SH-SY5Y (cell line): ENCODE measurements at regions not wholly inside any gene's neighbourhood (a gene's known extent, or its start where the extent isn't known, plus 50 kb on each side); places are given as distances from the start of the nearest gene placed in this dataset.

ENCODE experiments used
- GATA2 ChIP-seq: IDR thresholded peaks from 2 replicates; pipeline ENCODE4 v1.6.1; 2011; ENCODE audit warnings: mild to moderate bottlenecking, low read depth, low read length
- GATA3 ChIP-seq: IDR thresholded peaks from 2 replicates; pipeline ENCODE4 v1.6.1; 2011; ENCODE audit warnings: low read depth, mild to moderate bottlenecking, low read length, moderate library complexity

DNA sequence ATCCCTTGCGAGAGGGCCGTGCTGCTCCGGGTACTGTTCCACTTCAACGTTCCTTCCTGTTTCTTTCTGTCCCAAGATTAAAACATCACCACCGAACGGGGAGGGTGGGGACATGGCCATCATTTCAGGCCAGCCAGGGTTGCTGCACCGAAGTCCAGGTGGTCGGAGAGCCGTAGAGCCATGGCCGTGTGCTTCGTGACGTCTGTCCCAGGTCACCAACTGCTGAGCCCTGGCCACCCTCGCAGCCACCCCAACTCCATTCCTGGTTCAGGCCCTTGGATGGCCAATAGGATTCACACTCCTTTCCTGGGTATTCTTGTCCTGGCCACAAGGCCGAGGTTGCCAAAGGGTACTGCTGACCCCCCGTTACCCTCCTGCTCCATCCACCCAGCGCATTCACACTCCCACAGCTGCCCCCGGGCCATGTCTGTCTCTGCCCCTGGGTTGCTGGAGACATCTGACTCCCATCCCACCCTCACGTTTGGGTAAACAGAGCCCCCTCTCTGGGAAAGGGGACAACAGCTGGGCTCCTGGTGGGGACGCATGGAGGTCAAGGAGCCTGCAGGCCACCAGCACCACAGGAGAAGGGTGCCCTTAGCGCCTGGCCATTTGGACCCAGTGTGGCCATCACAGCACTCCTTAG lies 103.2 kb downstream of the HMX1 start:
- TF ChIP-seq GATA2 (no peak), GATA3 (no peak)

DNA sequence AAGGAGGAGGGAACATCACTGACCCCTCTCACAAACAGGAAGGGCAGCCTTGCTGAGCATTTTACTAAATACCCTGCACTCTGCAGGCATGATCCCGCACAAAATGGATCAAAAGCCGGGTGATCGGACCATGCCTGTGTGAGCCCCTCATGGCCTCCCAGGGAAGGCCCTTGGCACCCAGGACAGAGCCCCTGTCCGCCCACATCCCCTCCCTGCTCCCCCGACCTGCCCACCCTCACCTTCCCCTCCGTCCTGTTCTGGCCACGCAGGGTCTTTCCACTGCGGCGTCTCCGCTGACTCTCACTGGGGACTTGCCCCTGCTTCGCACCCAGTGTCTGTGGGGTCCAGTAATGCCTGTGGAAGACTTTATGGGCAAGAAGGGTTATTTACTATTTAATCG lies 105.0 kb downstream of the HMX1 start:
- TF ChIP-seq GATA2 (no peak), GATA3 (no peak)

DNA sequence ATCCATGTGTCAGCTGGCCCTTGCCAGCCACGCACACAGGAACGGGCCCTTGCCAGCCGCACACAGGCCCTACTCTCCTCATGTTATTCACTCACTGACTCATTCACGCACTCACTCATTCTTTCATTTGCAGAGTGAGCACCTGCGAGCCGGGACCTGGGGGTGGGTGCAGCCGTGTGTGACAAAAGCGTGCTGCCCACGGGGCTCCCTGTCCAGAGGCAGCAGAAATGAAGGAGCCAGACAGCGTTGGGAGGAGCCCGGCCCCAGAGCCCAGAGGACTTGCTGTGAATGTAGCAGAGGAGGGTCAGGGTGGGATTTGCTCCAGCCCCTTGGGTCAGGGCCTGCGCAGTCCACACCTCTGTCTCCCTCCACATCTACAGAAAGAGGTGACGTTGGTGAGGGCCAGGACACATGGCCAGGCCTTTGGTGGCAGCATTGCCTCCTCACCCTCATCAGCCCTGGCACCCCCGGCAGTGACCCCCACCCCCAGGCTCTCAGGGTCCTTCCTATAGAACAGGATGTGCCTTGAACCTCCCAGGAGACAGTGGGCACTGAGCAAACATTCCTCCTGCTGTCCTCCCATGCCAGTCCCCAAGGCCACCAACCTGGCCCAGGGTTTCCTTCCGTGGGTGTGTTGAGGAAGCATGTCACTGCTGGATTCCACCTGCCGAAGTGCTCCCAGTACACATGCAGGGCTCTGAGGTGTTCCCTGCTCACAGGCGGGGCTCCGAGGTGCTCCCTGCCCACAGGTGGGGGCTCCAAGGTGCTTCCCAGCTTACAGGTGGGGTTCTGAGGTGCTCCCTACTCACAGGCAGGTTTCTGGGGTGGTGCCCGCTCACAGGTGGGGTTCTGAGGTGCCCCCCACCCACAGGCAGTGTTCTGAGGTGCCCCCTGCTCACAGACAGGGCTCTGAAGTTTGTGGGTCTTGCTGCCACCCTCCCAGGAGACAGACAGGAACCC lies 105.7 kb downstream of the HMX1 start:
- TF ChIP-seq GATA2 (no peak), GATA3 (no peak)

DNA sequence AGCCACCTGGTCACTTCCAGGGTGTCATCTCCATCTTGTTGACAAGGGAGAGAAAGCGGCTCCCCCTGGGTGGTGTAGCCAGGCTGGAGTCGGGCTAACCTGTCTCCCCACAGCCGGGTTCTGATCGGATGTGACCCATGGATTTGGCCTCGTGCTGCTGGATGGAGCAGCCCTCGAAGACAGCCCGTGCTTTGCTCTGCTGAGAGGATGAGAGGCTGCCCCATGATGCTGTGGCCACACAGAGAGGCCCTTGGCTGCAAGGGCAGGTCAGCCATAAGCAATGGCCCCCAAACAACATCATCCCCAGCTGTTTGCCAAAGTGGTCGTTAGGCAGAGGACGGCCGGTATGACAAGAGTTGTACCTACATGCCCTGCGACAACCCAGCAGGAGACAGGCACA lies 106.6 kb downstream of the HMX1 start:
- TF ChIP-seq GATA2 = no peak
- TF ChIP-seq GATA3 = no peak

DNA sequence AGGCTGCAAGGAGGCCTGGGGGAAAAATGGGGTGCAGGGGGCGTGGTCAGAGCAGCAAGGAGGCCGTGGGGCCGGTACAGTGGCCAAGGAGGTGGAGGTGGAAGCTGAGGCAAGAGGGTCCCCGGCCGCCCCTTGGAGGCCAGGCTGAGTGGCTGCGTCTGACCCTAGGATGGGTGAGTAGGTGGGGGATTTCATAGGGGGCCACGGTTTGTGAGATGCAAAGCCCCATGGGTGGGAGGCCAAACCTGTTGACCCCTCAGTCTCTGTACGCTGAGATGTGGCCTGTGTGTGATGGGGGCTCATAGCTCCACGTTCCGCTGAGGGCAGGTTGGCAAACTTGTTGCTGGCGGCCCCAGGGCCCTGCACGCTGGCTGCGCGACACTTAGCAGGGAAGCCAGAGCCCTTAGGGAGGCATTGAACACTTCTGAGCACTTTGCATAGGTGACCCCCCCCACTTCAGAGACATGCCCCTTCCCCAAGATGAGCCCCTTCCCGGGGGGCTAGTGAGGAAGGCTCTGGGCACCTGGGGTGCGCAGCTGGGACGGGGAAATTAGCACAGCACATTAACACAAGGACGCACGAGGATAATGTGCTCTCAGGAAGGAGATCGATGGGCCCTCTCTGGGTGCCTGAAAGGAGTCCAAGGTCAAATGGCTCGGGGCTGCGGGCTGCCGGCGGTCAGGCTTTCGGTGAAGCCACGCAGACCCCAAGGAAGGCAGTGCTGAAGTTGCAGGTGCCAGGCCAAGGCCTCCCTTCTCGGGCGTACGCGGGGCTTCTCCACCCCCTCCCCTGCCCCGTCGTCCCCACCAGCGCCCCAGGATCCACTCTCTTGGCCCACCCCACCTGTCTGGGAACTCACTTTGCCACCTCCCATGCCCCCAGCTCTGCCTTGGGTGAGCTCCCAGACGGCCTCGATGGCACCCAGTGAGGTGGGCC lies 107.4 kb downstream of the HMX1 start:
- no peak for TF ChIP-seq GATA2
- no peak for TF ChIP-seq GATA3

DNA sequence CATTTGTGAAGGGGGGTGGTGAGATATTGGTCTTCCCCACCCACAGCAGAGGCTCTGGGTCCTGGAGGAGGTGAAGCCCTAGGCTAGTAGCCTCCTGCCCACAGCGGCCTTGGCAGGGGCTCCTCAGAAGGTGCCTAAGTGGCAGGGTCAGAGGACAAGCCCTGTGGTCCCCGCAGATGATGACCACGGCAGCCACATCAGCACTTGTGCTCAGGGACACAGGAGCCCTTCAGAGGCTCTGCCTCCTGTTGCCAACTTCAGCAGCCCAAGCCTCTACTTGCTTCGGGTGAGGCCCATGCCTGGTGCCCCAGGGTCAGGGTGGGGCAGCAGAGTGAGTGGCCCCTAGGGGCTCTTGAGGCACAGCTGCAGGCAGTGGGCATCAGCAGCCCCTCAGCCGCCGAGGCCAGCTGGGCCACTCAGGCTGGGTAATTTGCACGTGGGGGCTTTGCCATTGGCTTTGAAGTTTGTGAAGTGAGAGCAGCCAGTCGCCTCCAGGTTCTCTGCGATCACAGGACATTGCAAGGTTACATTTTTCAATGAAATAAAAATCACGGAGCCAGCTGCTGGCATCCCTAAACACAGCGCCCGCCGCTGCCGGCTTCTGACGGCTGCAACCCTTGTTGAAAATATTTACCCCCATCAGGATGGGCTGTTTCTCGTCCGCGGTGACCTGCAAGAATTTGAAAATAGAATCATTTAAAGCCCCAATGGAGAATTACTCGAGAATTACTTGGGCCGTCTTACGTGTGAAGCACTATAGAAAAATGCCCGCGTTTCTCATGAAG lies 108.5 kb downstream of the HMX1 start:
- TF ChIP-seq GATA3 (no peak), GATA2 (no peak)

DNA sequence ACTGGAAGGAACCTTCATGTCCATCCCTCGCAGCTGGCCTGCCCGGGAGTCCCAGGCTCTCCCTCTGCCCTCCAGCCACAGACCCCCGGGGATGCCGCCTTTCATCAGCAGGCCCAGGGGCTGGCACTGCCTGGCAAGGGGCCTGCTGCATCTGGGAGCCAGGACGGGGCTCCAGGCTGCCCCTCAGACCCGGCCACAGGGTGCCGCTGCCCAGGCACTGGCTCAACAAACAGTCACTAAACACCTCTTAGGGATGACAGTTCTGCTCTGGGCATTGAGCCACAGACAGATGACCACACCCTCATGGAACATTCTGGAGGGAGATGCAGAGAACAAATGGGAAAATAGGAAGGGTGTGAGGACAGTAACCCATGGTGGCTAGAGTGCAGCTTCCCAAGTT lies 109.3 kb downstream of the HMX1 start:
- no peak for TF ChIP-seq GATA2
- TF ChIP-seq GATA3 = no peak

DNA sequence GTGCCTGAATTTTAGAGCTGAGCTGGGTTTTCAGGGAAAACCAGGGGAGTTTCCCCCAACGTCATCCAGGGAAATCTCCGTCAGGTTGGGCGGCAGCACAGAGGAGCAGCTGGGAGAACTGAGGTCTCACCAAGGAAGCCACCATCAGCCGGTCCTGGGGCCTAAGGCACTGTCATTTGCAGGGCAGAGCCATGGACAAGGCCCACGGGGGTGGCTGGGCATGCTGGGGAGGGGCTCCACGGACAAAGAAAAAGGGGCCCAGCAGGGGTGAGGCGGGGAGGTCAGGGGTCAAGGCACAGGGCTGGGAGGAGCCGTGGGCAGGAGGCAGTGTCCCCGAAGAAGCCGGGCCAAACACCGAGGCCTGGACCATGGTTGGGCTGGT lies 109.8 kb downstream of the HMX1 start:
- TF ChIP-seq GATA3 = no peak
- no peak for TF ChIP-seq GATA2

DNA sequence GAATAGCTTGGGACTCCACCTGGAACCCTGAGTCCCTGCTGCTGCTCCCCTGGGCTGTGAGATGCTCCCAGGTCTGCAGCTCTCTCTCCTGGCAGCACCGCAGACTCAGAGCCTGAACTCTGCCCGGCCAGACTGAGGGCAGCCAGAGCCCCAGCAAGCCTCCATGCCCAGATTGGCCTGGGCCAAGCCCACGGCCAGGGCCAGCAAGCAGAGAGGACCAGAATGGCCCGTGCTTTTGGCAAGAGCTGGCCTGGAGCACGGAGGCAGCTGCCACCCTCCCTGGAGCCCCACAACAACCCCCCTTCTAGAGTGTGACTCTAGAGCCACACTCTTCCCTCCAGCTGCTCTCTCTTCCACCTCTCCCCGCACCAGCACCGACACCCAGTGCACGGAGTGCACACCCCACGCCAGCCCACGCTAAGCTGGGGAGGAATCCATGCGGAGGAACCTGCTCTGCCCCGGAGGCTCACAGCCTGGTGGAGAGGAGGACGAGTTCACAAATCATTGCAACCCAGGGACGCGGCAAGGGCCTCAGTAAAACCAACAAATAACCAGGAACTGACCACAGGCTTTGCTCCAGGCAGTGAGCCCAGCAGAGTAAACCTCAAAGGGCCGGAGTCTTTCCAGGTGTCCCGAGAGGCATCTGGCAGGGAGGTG lies 110.3 kb downstream of the HMX1 start:
- TF ChIP-seq GATA2 = no peak
- no peak for TF ChIP-seq GATA3

DNA sequence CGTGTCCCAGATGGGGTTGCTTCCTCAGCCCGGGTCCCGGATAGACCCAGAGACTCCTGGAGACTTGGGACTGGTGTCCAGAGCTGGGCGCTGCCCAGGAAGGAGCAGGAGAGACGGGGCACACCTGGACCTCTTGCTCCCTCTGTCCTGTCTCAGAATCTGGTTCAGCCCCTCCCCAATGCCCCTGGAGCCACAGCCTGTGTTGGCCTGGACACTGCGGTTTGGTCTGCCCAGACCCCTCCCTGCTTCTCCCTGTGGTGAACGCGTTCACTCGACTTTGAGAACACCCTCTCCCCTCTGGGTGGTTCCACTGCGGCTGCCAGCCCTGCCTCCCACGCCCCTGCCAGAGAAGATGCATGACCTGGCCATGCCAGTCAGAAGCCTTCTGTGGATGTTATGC lies 111.1 kb downstream of the HMX1 start:
- TF ChIP-seq GATA2 = no peak

DNA sequence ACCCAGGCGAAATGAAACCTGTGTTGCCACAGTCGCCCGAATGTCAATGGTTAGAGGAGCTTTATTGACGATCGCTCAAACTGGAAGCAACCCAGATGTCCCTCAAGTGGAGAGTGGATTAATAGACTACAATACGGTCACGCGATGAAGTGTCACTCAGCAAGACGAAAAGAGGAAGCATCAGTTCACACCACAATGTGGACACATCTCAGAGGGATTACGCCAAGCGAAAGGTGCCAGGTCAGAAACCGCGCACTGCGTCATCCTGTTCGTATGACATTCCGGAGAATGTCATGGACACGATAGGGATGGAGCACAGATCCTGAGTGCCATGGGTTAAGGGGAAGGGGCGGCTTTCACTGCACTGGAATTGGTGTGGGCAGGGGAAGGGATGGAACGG lies 111.7 kb downstream of the HMX1 start:
- TF ChIP-seq GATA3 (no peak), GATA2 (no peak)

DNA sequence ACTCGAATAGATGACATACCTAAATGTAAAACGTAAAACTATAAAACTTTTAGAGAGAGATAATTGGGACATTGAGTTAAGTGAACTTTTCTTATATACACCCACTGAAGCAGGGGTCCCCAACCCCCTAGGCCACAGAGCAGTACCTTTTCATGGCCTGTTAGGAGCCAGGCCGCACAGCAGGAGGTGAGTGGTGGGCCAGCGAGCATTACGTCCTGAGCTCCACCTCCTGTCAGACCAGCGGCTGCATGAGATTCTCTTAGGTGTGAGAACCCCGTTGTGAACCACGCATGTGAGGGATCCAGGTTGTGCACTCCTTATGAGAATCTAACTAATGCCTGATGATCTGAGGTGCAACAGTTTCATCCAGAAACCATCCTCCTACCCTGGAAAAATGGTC lies 114.8 kb downstream of the HMX1 start:
- TF ChIP-seq GATA3 = no peak
- no peak for TF ChIP-seq GATA2
